Mammary epithelial cell (primary cell): ENCODE measurements at regions not wholly inside any gene's neighbourhood (a gene's known extent, or its start where the extent isn't known, plus 50 kb on each side); places are given as distances from the start of the nearest gene placed in this dataset.

Experiments
- EZH2 ChIP-seq: IDR thresholded peaks from 2 replicates; pipeline ENCODE4 v1.6.1; 2012; ENCODE audit warnings: low read length, inconsistent platforms, borderline replicate concordance
- TF ChIP-seq, protein P1 (sequence below), 2 donors: IDR thresholded peaks in 1 of 2; conservative IDR thresholded peaks in 1 of 2; 2 replicates each; pipeline ENCODE4 v1.5.1; 2011 to 2012; ENCODE audit warnings: inconsistent platforms in 2 of 2, low read length in 2 of 2, mild to moderate bottlenecking in 2 of 2, control low read depth in 1 of 2, low read depth in 1 of 2; ENCODE audit not compliant: insufficient read depth in 1 of 2; ENCODE audit errors: extremely low read depth in 1 of 2

DNA sequence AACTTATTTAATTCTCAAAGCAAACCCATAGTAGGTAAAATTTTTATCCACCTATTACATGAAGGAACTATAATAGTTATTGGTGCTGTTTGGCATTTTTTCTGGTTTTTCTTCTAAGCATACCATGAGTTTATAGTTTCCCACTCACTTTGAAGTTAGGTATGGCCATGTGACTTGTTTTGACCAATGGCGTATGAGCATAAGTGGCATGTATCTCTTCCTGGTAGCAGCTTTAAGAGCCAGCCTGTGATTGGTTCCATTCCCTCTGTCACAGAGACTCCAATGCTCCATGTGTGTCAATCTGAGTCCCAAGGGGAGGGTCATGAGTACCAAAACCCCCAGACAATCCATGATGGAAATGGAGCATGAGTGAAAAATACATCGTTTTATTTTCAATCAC, 282.9 kb upstream of the N4BP1 start:
- TF ChIP-seq, protein P1, sequence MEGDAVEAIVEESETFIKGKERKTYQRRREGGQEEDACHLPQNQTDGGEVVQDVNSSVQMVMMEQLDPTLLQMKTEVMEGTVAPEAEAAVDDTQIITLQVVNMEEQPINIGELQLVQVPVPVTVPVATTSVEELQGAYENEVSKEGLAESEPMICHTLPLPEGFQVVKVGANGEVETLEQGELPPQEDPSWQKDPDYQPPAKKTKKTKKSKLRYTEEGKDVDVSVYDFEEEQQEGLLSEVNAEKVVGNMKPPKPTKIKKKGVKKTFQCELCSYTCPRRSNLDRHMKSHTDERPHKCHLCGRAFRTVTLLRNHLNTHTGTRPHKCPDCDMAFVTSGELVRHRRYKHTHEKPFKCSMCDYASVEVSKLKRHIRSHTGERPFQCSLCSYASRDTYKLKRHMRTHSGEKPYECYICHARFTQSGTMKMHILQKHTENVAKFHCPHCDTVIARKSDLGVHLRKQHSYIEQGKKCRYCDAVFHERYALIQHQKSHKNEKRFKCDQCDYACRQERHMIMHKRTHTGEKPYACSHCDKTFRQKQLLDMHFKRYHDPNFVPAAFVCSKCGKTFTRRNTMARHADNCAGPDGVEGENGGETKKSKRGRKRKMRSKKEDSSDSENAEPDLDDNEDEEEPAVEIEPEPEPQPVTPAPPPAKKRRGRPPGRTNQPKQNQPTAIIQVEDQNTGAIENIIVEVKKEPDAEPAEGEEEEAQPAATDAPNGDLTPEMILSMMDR (conservative IDR thresholded peaks at IDR 0.05 in 1 of 2, IDR thresholded peaks at IDR 0.05 in 1 of 2; ENCODE audit: extremely low read depth in 1 of 2, insufficient read depth in 1 of 2, low read depth in 1 of 2, low read length in 2 of 2), result no peak
- TF ChIP-seq EZH2, result no peak
